PFSK-1 (cell line): ENCODE measurements at regions not wholly inside any gene's neighbourhood (a gene's known extent, or its start where the extent isn't known, plus 50 kb on each side); places are given as distances from the start of the nearest gene placed in this dataset.

ENCODE experiments used
- POLR2AphosphoS5 ChIP-seq: IDR thresholded peaks from 2 replicates; pipeline ENCODE4 v1.6.1; 2012; ENCODE audit warnings: low read depth, mild to moderate bottlenecking, control low read depth, low read length, moderate library complexity
- REST ChIP-seq, 2 experiments: IDR thresholded peaks; 2 replicates each; pipeline versions ENCODE4 v1.6.1 to v1.8.0; 2011 to 2012; ENCODE audit warnings: low read depth in 2 of 2, low read length in 2 of 2, control low read depth in 1 of 2, inconsistent platforms in 1 of 2, mild to moderate bottlenecking in 1 of 2, moderate library complexity in 1 of 2; ENCODE audit not compliant: insufficient read depth in 1 of 2
- SIN3A ChIP-seq: IDR thresholded peaks from 2 replicates; pipeline ENCODE4 v1.6.1; 2012; ENCODE audit warnings: mild to moderate bottlenecking, low read length, moderate library complexity, borderline replicate concordance; ENCODE audit not compliant: insufficient read depth

- no peak for TF ChIP-seq SIN3A
- no peak for TF ChIP-seq REST (IDR thresholded peaks at IDR 0.05; ENCODE audit: insufficient read depth in 1 of 2, low read depth in 2 of 2, low read length in 2 of 2)
- no peak for TF ChIP-seq POLR2AphosphoS5
These were observed 97.5 kb upstream of the TWIST2 start for GRCh38 chr2:238750212-238750904.
